Retinal pigment epithelial cell (primary cell): ENCODE measurements at regions not wholly inside any gene's neighbourhood (a gene's known extent, or its start where the extent isn't known, plus 50 kb on each side); places are given as distances from the start of the nearest gene placed in this dataset.
A peak's percentile ranks its signal among the peaks of the same experiment; 100 is the strongest.

Experiments used
- DNase-seq: peaks from one replicate; pipeline ENCODE4 v3.0.0-alpha.2; 2010; ENCODE audit warnings: low read depth
- H3K4me3 ChIP-seq: 2 replicates; pipeline ENCODE4 v1.5.1; 2011; ENCODE audit warnings: mild to moderate bottlenecking, low read length, control low read depth, moderate library complexity
- TF ChIP-seq, protein P1 (sequence below): conservative IDR thresholded peaks from 2 replicates; pipeline ENCODE4 v1.5.1; 2011; ENCODE audit warnings: low read depth, low read length, control low read depth, inconsistent platforms

DNA sequence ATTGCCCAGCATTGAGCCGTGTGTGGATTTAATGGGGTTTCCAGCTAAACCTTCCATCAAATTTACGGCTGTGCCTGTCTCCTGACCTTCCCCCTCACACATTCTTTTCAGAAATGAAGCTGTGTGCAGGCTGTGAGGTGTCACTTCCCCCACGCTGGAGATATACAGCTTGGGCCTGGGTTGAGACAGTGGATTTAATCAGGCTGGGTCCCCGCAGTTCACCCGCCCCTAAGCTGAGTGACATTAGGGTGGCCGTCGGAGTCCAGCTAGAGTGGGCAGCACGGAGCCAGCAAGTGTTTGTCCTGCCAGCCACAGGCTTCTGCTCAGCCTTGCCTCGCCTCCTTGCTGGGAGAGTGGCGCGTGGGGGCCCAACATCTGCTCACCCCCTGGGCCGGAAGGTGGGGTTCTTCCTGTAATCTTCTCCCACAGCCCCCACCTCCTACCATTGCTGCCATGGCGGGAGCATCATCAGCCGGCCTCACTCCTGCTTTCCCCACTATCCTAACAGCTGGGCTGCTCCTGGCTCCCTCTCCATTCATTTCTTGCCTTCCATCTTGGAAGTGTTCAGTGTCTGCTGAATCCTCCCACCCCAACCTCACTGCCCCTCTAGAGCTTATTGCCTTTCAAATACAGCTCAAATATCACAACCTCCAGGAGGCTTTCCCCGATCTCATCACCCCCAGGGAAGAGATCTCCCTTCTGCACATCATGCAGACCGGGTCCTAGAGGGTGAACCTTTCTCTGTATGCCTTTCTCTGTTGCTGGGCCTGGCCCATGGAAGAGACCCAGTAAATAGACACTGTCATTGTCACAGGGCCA lies 149.0 kb downstream of the GLI2 start:
- TF ChIP-seq, protein P1, sequence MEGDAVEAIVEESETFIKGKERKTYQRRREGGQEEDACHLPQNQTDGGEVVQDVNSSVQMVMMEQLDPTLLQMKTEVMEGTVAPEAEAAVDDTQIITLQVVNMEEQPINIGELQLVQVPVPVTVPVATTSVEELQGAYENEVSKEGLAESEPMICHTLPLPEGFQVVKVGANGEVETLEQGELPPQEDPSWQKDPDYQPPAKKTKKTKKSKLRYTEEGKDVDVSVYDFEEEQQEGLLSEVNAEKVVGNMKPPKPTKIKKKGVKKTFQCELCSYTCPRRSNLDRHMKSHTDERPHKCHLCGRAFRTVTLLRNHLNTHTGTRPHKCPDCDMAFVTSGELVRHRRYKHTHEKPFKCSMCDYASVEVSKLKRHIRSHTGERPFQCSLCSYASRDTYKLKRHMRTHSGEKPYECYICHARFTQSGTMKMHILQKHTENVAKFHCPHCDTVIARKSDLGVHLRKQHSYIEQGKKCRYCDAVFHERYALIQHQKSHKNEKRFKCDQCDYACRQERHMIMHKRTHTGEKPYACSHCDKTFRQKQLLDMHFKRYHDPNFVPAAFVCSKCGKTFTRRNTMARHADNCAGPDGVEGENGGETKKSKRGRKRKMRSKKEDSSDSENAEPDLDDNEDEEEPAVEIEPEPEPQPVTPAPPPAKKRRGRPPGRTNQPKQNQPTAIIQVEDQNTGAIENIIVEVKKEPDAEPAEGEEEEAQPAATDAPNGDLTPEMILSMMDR = no peak
- no peak for DNase-seq
- H3K4me3 ChIP-seq = no peak overlapping the region

DNA sequence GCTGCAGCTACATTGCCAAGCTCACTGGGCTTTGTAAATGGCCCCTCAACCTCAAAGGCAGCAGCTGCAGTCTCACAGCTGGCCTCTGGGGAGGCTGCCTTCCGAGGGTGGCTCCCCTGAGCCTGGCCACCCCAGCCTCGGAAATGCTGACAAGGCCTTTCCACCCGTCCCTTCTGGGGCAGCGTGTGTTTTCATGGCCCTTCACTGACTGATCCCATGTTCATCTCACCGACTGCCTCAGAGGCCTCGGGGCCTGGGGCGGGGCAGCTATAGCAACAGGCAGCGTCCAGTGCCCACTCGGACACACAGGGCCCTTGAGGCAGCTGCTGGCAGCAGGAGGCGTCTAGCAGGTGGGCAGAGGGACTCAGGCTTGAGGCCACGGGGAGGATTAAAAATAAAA lies 149.7 kb downstream of the GLI2 start:
- no peak for DNase-seq
- TF ChIP-seq, protein P1 = peak; percentile 2
- no peak overlapping the region for H3K4me3 ChIP-seq

DNA sequence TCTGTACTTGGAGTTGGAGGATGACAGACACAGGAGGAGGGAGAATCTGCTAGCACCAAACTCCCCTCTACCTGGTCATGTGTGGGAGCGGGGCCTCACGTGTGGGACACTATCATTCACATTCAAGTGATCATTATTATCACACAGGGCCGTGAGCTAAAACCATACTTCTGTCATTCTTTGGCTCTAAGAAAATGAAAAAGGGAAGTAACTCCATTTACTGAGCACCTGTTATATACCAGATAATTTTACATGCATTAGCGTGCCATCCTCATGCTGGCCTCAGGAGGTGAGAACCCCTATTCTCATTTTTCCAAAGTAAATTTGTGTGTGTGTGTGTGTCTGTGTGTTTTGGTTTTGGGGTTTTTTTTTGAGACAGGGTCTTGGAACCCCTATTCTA lies 150.1 kb downstream of the GLI2 start:
- no peak for DNase-seq
- H3K4me3 ChIP-seq = no peak overlapping the region
- TF ChIP-seq, protein P1 = no peak

DNA sequence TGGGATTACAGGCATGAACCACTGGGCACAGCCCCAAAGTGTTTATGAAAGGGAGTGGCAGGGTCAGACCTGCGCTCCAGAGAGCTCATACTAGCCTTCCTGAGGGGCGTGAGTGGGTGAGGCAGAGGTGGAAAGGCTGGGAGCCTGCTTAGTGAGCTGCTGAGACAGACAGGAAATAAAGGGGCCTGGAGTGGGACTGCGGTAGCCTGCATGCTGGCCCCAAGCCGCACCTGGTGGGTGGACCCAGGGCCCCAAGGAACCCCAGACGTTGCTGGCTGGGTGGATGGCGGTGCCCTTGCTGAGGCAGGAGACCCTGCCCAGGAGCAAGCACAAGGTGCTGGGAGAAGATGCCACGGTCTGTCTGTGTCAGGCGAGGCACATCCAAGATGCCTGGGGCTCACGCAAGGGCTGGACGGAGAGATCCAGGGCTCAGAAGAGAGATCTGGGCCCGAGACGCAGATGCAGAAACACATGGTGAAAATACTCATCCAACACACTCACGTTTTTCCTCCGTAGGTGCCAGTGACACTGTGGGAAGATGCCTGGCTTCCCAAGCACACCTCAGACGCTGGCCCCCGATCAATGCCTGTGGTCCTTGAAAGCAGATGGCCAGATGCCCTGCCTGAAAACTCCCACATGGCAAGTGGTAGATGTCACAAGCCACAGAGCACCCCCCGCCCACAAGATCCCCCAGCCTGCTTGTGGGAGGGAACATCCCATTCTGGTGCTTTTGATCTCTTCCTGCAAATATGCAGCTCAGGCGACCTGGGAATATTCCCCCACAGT lies 151.1 kb downstream of the GLI2 start:
- no peak overlapping the region for H3K4me3 ChIP-seq
- TF ChIP-seq, protein P1 = no peak

DNA sequence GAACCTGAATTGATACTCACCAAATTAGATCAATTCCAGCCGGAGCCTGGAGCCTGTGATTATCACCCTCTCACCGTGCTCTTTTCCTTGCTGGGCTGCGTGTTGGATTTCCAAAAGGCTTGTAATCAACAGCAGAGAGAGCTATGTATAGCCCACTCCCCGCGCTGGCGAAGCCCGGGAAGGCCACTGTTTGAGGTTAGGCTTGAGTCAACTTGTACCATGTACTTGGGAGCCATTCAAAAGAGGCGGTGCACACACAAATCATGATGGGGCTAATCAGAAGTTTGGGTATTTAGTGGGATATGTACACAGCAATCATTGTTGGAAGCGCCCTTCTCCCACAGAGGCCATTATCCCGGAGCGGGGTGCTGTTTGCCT lies 151.6 kb downstream of the GLI2 start:
- TF ChIP-seq, protein P1 = no peak
- no peak for DNase-seq
- H3K4me3 ChIP-seq = no peak overlapping the region

More for the DNA sequence above, 151.1 kb downstream of the GLI2 start:
- DNase-seq = no peak

DNA sequence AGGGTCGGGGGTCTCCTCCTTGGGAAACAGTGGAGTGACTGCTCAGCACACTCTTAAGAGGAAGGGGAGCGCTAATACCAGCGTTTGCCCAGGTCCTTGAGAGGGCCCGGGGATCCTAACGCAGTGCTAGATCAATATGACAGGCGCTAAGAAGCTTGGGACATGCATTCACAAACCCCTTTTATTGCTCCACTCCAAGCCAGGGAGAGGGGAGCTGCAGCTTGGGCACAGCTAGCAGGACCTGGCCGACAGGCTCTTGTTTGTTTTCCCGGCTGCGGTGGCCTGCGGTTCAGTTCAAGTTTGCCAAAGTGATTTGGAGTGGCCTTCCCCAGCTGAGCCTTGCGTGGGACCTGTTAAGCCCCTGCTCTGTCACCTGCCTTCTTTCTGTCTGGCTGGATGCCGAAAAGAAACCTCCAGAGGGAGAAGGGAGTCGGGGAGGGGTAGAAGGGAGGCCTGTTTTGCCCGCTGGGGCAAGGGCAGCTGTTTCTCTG lies 152.1 kb downstream of the GLI2 start:
- TF ChIP-seq, protein P1 = no peak
- H3K4me3 ChIP-seq = no peak overlapping the region
- DNase-seq = no peak
